ENCODE measurements at regions not wholly inside any gene's neighbourhood (a gene's known extent, or its start where the extent isn't known, plus 50 kb on each side); places are given as distances from the start of the nearest gene placed in this dataset.

DNA sequence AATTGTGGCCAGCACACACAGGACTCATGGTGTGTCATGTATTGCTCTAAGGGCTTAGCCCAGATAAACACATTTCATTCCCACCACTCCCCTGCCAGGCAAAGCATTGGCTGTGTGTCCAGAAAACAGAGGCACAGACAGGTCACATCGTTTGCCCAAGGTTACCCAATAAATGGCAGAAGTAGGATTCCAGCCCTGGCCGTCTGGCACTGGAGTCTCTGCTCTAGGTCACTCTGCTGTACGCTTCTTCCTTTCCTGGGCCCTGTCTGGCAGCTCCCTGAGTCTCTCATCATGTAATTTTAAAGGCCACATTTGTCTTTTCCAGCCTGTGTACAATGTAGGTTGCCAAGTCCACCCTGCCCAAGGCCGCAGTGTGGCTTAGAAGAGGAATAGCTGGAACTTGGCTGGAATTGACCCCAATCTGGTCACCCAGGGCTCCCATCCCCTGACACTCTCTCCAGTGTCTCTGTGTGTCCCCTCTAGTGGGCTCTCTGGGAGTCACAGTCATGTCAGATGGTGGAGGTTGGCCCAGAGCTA is 264.5 kb upstream of the TSHZ3 start:
- no peak overlapping the region for H3K27ac ChIP-seq (replicated peaks)
- TF ChIP-seq, protein P1, sequence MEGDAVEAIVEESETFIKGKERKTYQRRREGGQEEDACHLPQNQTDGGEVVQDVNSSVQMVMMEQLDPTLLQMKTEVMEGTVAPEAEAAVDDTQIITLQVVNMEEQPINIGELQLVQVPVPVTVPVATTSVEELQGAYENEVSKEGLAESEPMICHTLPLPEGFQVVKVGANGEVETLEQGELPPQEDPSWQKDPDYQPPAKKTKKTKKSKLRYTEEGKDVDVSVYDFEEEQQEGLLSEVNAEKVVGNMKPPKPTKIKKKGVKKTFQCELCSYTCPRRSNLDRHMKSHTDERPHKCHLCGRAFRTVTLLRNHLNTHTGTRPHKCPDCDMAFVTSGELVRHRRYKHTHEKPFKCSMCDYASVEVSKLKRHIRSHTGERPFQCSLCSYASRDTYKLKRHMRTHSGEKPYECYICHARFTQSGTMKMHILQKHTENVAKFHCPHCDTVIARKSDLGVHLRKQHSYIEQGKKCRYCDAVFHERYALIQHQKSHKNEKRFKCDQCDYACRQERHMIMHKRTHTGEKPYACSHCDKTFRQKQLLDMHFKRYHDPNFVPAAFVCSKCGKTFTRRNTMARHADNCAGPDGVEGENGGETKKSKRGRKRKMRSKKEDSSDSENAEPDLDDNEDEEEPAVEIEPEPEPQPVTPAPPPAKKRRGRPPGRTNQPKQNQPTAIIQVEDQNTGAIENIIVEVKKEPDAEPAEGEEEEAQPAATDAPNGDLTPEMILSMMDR (IDR thresholded peaks at IDR 0.05; ENCODE audit: insufficient read depth, low read length): no peak
- TF ChIP-seq, protein P2, sequence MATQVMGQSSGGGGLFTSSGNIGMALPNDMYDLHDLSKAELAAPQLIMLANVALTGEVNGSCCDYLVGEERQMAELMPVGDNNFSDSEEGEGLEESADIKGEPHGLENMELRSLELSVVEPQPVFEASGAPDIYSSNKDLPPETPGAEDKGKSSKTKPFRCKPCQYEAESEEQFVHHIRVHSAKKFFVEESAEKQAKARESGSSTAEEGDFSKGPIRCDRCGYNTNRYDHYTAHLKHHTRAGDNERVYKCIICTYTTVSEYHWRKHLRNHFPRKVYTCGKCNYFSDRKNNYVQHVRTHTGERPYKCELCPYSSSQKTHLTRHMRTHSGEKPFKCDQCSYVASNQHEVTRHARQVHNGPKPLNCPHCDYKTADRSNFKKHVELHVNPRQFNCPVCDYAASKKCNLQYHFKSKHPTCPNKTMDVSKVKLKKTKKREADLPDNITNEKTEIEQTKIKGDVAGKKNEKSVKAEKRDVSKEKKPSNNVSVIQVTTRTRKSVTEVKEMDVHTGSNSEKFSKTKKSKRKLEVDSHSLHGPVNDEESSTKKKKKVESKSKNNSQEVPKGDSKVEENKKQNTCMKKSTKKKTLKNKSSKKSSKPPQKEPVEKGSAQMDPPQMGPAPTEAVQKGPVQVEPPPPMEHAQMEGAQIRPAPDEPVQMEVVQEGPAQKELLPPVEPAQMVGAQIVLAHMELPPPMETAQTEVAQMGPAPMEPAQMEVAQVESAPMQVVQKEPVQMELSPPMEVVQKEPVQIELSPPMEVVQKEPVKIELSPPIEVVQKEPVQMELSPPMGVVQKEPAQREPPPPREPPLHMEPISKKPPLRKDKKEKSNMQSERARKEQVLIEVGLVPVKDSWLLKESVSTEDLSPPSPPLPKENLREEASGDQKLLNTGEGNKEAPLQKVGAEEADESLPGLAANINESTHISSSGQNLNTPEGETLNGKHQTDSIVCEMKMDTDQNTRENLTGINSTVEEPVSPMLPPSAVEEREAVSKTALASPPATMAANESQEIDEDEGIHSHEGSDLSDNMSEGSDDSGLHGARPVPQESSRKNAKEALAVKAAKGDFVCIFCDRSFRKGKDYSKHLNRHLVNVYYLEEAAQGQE (IDR thresholded peaks at IDR 0.05; ENCODE audit: insufficient replicate concordance, low read depth): no peak
- TF ChIP-seq SPI1 (IDR thresholded peaks at IDR 0.05; ENCODE audit: borderline replicate concordance, low read depth) (no peak), POLR2AphosphoS5 (IDR thresholded peaks at IDR 0.05; ENCODE audit: low read depth) (no peak), GABPA (IDR thresholded peaks at IDR 0.05; ENCODE audit: low read depth) (no peak)
- DNase-seq (ENCODE audit: low read depth in 1 of 2, low spot score in 1 of 2): no peak
- H3K4me3 ChIP-seq (replicated peaks; ENCODE audit: insufficient read depth, low read length): no peak overlapping the region
- H3K27me3 ChIP-seq (ENCODE audit: insufficient read depth, poor library complexity, severe bottlenecking): no peaks in the 10 kb centered on the region

DNA sequence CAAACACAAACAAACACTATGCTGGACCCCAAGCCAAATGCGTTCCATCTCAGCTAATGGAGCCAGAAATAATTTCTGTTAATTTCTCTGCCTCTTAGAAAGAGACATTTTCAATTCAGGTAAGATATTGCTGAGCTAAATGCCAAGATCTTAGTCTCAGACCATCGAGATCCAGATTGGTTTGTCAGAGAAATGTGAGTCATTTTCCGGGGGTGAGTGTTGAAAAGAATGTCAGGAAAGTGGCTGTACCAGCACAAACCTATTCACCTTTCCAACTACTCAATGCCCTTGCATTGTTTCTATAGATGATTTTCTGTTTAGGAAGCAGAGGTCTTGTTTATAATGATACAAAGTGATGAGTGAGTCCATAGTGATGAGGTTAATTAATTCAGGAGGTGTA is 266.8 kb upstream of the TSHZ3 start:
- Histone ChIP-seq H3K4me3 (replicated peaks; ENCODE audit: insufficient read depth, low read length) (no peak overlapping the region), H3K27ac (replicated peaks) (no peak overlapping the region), H3K27me3 (ENCODE audit: insufficient read depth, poor library complexity, severe bottlenecking) (no peaks in the 10 kb centered on the region)
- DNase-seq (ENCODE audit: low read depth in 1 of 2, low spot score in 1 of 2): no peak
- TF ChIP-seq POLR2AphosphoS5 (IDR thresholded peaks at IDR 0.05; ENCODE audit: low read depth): no peak
- TF ChIP-seq SPI1 (IDR thresholded peaks at IDR 0.05; ENCODE audit: borderline replicate concordance, low read depth): no peak
- no peak for TF ChIP-seq GABPA (IDR thresholded peaks at IDR 0.05; ENCODE audit: low read depth)
- TF ChIP-seq, protein P2 (IDR thresholded peaks at IDR 0.05; ENCODE audit: insufficient replicate concordance, low read depth): no peak
- TF ChIP-seq, protein P1 (IDR thresholded peaks at IDR 0.05; ENCODE audit: insufficient read depth, low read length): no peak

DNA sequence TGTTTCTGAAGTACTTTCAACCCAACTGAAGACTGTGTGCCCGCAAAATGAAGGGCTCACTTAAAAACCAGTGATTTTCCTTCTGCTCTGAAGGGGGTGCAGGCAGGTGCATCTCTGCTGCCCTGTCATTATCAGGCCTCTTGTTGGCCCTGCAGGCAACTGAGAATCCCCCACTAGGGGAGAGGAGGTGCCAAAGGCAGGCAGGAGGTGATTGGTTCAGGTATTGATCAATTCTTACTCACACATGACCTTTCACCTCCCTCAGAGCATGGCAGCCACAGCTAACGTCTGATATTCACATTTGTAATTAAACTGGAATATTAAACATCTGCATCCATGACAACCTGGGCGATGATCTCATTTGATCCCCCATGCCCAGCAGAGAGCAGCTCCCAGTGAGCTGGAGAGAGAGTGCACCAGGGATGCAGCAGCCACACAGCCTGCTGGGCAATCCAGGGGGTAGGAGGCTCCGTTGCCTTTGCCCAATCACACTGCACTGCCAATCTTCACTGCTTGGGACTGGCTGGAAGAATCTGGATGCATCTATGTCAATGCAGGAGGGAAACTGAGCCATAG is 267.9 kb upstream of the TSHZ3 start:
- TF ChIP-seq, protein P1 (IDR thresholded peaks at IDR 0.05; ENCODE audit: insufficient read depth, low read length): no peak
- no peak for TF ChIP-seq SPI1 (IDR thresholded peaks at IDR 0.05; ENCODE audit: borderline replicate concordance, low read depth)
- TF ChIP-seq POLR2AphosphoS5 (IDR thresholded peaks at IDR 0.05; ENCODE audit: low read depth): no peak
- TF ChIP-seq GABPA (IDR thresholded peaks at IDR 0.05; ENCODE audit: low read depth): no peak
- TF ChIP-seq, protein P2 (IDR thresholded peaks at IDR 0.05; ENCODE audit: insufficient replicate concordance, low read depth): no peak
- H3K27ac ChIP-seq (replicated peaks): no peak overlapping the region
- no peak for DNase-seq (ENCODE audit: low read depth in 1 of 2, low spot score in 1 of 2)

More for the DNA sequence above, 267.9 kb upstream of the TSHZ3 start:
- H3K27me3 ChIP-seq (ENCODE audit: insufficient read depth, poor library complexity, severe bottlenecking): no peaks in the 10 kb centered on the region
- H3K4me3 ChIP-seq (replicated peaks; ENCODE audit: insufficient read depth, low read length): no peak overlapping the region

Measured in HL-60 (cell line).